ENCODE measurements at regions not wholly inside any gene's neighbourhood (a gene's known extent, or its start where the extent isn't known, plus 50 kb on each side); places are given as distances from the start of the nearest gene placed in this dataset.
"Not testable (repeated sequence)": the region's sequence is repeated elsewhere in the genome, so short reads cannot be mapped to it uniquely, and the experiment has no call there.

GRCh38 chr17:36695710-36696109 is 94.3 kb downstream of the MRM1 start:
- DNase-seq: not testable (repeated sequence)

DNA sequence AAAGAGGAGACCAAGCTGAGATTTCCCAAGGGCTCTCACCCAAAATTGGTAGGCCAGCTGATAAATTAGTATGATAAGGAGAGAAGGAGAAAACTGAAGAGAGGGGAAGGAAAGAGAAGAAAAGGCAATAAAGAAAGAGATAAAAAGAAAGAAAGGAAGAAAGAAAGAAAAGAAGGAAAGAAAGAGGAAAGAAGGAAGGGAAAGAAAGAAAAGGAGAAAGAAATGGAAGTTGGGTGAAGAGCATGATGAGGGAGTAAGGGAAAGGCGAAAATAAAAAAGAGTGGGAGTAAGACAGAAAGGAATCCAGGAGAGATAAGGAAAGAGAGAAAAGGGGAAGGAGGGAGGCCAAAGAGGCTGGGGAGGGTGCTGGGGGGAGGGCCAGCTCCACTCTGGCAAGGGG is 95.4 kb downstream of the MRM1 start:
- no peak for DNase-seq

- DNase-seq: no peak
These were observed 96.6 kb downstream of the MRM1 start for GRCh38 chr17:36697903-36698530.

DNA sequence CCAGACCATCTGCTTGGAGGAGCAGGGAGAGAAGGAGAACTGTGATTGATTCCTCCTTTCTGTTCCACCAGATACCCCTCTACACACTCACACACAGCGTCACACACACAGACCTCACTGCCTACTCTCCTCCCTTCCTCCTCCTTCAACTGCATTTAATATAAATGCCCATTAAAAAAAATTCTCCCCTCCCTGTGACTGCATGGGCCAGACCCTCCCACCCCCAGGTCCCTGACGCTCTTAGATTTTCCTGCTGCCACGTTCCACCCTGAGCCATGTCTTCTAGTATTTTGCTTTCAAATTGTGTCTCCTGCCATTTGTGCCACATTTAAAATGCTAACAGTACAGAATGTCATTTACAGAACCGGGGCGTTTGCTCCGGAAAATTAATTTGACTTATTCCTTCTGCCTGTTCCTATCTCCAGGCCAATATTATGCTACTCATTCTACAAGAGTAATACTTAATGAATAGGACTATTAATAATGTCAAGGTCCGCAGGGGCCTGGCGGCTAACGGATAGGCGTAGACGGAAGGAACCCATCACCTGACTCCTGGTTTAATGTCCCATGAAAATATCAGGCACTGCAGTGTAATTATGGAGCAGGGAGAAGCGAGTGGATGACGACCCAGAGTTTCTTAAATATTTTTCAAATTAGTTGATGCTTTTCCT is 100.2 kb downstream of the MRM1 start:
- no peak for DNase-seq

GRCh38 chr17:36702636-36703035 is 101.3 kb downstream of the MRM1 start:
- DNase-seq: no peak

GRCh38 chr17:36703860-36704266 is 102.5 kb downstream of the MRM1 start:
- DNase-seq: no peak

GRCh38 chr17:36705283-36705795 is 104.0 kb downstream of the MRM1 start:
- no peak for DNase-seq

GRCh38 chr17:36705874-36706731 is 104.7 kb downstream of the MRM1 start:
- DNase-seq: peak; percentile 33 to 63

- no peak for DNase-seq
These were observed 106.5 kb downstream of the MRM1 start for GRCh38 chr17:36707904-36708303.

DNA sequence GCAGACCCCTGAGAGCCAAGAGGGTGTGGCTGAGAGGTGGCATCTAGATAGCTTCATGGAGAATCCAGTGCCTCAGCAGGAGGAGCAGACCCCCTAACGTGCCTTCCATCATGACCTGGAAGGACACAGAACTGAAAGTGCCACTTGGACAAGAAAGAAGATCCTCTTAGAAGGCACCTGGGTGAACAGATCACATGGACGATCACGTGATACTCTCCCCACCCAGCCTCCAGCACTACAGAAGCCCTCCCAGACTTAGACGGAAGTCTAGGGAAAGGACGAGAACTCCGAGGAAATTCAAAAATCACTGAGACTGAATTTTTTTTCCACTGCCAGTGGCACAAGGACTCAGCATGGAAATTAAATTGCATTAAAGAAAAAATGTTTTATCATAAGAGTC is 113.4 kb downstream of the MRM1 start:
- no peak for DNase-seq

DNA sequence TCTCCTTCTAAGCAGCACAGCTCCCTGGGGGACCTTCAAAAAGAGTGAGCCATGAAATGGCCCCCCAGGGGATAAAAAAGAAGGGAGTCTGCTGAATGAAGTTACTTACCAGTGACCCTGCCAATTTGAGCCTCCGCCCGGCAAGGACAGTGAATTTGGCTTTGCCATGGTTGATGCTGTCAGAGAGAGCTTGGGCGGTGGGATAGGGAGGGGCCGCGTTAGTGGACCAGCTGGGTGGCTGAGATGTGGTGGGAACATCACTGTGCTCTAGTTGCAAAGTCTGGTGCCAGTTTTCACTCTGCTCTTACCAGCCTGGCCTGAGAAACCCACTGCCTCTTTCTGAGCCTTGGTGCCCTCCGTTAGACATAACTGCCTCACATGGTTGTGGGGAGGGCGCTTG is 114.6 kb downstream of the MRM1 start:
- DNase-seq: no peak

DNA sequence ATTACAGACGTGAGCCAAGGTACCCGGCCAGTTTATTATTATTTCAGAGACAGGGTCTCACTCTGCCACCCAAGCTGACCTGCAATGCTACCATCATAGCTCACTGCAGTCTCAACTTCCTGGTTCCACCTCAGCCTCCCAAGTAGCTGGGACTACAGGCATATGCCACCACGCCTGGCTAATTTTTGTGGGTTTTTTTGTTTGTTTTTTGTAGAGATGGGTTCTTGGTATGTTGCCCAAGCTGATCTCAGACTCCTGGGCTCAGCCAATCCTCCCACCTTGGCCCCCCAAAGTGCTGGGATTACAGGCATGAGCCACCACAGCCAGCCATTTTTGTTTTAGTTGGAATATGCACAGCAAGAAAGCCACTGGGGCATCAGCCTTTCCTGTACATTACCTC is 115.7 kb downstream of the MRM1 start:
- no peak for DNase-seq

GRCh38 chr17:36720131-36720530 is 118.7 kb downstream of the MRM1 start:
- DNase-seq: no peak

DNA sequence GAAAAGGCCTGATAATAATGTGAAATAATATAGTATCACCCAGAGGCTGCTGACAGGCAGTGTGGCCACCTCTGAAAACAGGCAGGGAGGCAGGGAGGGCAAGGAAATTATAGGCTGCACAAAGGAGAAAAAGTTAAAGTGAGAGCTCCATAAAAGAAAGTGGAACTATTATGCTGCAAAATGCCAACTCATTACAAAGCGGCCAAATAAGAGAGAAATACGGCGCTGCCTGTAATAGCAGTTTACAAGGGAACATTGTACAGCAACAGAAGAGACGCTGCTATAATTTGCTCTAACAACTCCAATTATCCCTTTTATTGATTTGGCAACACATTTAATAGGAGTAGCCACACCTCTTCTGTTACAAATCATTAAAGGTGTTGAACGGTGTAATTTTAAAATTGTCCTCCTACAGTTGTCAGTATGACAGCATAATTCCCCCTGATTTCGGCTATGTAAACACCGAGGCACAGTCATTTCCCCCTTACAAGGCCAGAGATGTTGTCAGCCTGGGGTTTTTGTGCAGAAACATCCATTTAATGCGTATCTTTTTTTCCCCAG is 120.3 kb downstream of the MRM1 start:
- DNase-seq: no peak

DNA sequence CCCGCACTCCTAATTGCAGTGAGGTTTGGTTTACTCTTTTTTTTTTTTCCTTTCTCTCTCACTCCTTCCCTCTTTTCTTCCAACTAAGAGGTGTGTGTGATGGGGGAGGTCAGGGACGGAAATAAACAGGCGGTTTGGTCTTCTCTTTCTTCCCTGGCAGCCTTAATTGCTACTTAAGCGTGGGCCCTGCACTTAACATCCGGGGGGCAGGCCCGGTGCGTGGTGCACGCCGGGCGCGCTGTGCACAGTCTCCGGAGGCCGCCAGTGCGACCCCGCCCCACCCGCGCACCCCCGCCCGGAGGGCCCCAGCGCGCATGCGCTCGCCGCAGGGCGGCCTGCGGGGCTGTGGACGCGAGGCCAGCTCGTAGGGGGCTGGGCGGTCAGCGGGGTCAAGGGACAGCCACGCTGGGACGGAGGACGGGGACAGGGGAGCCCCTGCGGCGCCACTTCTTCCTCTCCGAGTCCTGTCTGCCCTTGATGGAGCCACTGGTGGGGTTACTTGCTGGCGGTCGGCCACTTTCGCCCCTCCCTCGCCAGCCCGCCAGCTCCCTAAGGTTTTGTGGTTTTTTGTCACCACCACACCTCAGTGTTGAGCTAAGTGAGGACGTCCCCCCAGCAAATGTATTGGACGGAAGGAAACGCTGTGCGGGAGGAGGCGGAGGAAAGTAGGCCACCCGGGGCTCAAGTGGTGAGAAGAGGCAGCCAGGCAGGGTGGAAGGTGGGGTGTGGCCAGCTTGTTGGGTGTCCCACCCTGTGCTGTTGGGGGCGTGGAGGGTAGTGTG is 120.9 kb downstream of the MRM1 start:
- peak; percentile 65 to 77 for DNase-seq

DNA sequence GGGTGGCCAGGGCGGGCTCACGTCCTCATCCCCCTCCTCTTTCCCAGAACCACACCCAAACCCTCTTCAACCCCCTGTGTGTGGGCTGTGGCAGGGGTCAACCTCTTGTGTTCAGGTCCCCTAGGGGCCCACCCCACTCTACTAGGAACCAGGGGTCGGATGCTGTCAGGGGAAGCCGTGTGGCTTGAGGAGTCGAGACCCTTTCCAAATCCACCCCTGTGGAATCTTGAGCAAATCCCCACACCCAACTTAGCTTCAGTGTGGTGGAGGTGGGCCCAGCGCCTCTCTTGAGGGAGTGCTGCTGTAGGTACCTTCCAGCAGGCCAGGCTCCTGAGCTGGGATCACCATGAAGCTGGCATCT is 121.5 kb downstream of the MRM1 start:
- DNase-seq: no peak

DNA sequence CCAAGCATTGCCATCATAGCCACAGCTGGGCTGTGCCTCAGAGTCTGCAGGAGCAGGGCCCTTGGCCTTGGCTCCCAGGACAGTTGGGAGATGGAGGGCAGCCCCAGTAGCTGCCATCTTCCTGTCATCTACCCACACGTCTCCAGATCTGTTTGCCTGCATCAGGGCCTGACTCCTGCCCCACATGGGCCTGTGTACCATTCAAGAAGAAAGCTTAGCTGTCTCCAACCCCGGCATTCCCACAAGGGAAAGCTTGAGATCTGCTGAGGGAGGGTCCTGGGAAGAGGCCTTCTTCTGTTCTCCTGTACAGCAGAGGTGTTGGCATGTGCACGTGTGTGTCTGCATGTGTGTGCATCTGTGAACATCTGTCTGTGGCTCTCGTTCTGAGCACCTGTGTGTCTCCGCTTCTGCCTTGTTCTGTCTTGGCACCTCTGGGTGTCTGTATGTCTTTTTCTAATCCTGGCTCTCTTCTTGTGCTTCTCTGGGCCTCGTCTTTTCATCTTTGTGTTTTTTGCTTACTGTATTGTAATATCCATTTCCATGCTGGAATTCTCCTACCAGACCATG is 122.2 kb downstream of the MRM1 start:
- no peak for DNase-seq

- DNase-seq: no peak
These were observed 124.8 kb downstream of the MRM1 start for GRCh38 chr17:36726199-36726598.

DNA sequence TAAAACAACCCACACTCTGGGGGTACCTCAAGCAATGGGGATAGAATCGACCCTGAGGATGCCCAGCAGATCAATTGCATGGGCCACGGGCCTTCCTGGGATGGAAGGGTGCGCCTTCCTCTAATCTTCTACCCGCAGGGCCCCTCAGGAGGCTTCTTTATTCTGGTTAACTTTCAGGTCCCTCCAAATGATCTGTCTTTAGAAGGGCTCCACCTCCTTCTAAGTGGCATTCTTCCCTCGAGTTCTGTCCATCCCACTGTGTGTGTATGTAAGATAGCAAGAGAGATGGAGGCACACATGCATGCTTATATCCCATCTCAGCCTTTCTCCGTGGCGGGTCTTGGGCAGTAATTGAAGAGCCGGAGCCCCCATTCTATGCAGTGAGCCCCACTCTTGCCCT is 125.7 kb downstream of the MRM1 start:
- DNase-seq: no peak

GRCh38 chr17:36727577-36727976 is 126.2 kb downstream of the MRM1 start:
- no peak for DNase-seq

DNA sequence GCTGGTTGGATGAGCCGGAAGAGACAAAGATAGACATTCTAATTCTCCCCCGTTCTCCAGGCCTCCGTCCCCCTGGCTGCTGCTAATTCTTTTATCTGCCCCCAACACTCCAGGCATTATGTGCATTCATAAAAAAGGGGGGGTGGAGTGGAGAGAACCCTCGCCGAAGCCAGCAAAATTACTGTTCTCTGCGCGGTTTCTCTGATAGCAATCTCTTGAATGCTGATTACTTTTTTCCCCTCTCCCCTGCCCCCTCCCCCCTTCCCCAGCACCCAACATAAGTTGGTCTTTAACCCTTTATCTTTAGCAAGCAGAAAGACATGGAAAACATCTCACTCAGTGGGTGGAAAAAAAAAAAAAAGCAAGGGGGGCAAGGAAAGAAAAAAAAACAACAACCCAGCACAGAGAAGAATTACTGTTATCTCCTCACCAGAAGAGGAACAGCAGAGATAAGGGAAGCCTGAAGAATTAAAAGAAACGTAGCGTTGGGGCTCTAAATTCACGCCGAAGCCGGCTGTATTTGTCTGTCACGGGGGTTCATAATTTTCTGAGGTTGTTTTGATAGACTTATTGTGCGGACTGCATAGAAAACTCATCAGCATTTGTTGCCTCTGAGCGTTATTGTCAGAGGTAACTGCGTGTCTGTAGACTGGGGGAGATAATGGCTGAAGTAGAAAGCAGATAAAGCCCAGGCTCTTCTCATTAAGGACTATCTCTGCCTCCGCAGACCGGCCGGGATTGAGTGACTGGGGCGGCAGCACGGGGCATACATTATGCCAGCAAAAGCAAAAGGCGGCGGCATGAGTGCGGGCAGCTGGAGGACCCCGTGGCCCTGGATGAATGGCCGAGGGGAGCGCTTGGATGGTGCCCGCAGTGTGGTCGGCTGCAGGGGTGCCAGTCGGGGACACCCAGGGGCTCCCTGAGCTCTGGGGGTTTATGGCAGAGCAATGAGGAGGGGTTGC is 126.9 kb downstream of the MRM1 start:
- DNase-seq: no peak
